Head of caudate nucleus (tissue), 42 donors: ENCODE measurements at regions not wholly inside any gene's neighbourhood (a gene's known extent, or its start where the extent isn't known, plus 50 kb on each side); places are given as distances from the start of the nearest gene placed in this dataset.
"Not testable (repeated sequence)": the region's sequence is repeated elsewhere in the genome, so short reads cannot be mapped to it uniquely, and the experiment has no call there.

Experiments
- DNase-seq, 42 donors: peaks; one replicate each; pipeline versions ENCODE4 v3.0.0 to v3.0.0-alpha.2; 2020 to 2021; ENCODE audit warnings: mixed read lengths in 7 of 42
- intact Hi-C: fragments of 100-400 bp; cut with DNase I; formaldehyde crosslinking; loops from one replicate; pipeline ENCODE4 v1.15.0; 2022

GRCh38 chr14:103228076-103228806 is 105.0 kb downstream of the TNFAIP2 start:
- DNase-seq: no peak
- intact Hi-C loops: no loop called here

DNA sequence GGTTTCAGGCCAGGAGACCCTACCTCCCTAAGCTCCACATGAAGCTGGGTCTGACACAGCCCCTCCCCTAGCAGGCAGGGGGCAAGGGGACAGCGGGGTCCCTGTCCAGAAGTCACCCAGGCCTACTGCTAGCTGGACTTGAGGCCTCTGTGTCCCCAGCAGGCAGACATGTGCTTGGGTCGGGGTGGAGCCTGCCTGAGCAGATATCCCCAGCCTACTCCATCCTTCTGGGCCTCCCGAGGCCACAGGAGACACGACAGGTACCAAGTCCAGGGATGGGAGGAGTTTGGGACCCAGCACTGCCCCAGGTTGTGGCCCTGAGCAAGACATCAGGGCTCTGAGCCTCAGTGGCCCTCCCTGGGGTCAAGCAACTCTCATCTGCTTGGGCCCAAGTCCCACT is 105.2 kb upstream of the EIF5 start:
- intact Hi-C loops: no loop called here
- DNase-seq: no peak

- DNase-seq: no peak
- intact Hi-C loops: no loop called here
These were observed 104.0 kb upstream of the EIF5 start for GRCh38 chr14:103230021-103230420.

GRCh38 chr14:103230658-103231334 is 103.2 kb upstream of the EIF5 start:
- intact Hi-C loops: no loop called here

DNA sequence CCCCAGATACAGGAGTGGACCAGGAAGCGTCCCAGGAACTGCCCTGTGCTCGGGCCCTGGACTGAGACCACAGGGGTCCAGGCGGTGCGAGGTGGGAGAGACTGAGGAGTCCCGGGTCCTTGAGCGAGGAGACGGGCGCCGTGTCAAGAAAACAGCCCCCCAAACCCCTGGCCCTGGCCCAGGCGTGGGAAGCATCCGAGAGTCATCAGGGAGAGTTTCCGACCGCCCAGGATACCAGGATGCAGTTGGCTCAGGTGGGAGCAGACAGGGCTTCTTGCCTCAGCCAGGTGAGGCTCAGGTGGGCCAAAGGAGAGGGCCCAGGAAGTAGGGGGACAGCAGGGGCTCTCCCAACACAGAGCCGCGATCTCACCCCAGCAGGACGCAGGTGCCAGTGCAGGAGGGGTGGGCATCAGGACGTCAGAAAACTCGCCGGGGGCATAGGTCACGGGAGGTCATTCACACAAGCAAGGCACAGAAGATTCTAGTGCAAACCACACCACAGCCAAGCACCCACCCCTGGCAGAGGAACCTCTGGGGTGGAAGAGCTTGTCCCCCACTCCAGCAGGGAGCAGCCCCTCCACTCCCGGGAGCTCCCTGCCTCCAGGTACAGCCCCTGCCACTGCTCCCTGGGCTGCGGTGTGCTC is 102.5 kb upstream of the EIF5 start:
- intact Hi-C loops: no loop called here
- DNase-seq: no peak

More at GRCh38 chr14:103230658-103231334, 103.2 kb upstream of the EIF5 start:
- peak in 1 of 42 donors; percentile 6 for DNase-seq

- DNase-seq: no peak
- intact Hi-C loops: no loop called here
These were observed 101.8 kb upstream of the EIF5 start for GRCh38 chr14:103232031-103232808.

DNA sequence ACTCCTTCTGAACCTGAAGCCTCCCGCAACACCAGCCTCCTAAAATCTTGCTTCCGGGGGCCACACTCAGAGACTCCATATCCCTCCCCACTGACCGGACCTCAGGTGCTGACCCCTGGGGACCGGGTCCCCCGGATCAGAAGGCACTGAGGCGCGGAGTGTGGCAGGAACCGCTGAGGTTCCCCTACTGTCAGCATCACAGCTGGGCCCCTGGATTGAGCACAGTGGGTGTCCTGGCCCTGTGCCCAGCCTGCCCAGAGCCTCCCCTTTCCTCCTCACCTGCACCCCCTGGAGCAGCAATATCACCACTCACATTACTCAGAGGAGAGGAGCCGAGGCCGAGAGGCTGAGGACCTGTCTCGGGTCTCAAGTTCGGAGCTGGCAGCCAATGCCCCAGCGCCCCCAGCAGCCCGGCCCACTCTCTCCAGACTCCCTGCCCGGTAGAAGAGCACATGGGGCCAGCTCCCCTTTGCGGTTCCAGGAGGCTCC is 101.2 kb upstream of the EIF5 start:
- intact Hi-C loops: no loop called here
- no peak for DNase-seq

DNA sequence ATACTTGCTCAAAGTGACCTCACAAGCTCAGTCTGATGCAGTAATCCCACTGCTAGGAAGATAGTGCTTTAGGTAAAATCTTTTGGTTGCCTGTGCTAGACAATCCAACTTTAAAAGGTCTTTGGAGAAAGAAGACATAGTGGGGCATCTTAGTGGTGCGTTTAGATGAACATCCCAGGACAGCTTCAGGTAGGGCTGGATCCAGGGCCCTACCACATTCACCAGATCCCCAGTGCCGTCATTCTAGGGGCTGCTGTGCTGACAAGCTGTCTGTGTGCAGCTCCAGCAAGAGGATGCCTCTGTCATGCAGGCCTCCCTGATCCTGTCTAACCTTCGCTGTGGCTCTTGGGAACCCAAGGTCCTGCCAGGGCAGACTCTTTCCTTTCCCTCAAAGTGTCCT is 100.7 kb upstream of the EIF5 start:
- intact Hi-C loops: no loop called here
- DNase-seq: no peak

- intact Hi-C loops, DNase-seq: not testable (repeated sequence)
These were observed 99.2 kb upstream of the EIF5 start for GRCh38 chr14:103234826-103235225.

GRCh38 chr14:103235506-103235905 is 98.5 kb upstream of the EIF5 start:
- intact Hi-C loops, DNase-seq: not testable (repeated sequence)

DNA sequence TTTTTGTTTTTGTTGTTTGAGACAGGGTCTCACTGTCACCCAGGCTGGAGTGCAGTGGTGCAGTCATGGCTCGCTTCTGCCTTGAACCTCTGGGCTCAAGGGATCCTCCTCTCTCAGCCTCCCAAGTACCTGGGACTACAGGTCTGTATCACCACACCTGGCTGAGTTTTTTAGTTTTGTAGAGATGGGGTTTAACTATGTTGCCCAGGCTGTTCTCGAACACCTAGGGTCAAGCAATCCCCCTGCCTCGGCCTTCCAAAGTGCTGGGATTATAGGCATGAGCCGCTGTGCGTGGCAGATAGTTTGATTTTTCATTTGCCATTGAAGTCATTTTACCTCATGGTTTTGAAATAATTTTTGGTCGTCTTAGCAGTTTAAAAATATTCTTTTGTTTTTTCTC is 94.3 kb upstream of the EIF5 start:
- no peak for DNase-seq
- intact Hi-C loops: no loop called here

DNA sequence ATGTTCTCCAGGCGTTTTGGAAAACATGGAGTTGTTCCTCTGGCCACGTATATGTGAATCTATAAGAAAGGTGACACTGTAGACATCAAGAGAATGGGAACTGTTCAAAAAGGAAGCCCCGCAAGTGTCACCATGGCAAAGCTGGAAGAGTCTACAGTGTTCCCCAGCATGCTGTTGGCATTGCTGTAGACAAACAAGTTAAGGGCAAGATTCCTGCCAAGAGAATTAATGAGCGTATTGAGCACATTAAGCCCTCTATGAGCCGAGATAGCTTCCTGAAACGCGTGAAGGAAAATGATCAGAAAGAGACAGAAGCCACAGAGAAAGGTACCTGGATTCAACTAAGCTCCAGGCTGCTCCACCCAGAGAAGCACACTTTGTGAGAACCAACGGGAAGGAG is 92.5 kb upstream of the EIF5 start:
- DNase-seq: peak in 1 of 42 donors; percentile 3
- intact Hi-C loops: no loop called here

DNA sequence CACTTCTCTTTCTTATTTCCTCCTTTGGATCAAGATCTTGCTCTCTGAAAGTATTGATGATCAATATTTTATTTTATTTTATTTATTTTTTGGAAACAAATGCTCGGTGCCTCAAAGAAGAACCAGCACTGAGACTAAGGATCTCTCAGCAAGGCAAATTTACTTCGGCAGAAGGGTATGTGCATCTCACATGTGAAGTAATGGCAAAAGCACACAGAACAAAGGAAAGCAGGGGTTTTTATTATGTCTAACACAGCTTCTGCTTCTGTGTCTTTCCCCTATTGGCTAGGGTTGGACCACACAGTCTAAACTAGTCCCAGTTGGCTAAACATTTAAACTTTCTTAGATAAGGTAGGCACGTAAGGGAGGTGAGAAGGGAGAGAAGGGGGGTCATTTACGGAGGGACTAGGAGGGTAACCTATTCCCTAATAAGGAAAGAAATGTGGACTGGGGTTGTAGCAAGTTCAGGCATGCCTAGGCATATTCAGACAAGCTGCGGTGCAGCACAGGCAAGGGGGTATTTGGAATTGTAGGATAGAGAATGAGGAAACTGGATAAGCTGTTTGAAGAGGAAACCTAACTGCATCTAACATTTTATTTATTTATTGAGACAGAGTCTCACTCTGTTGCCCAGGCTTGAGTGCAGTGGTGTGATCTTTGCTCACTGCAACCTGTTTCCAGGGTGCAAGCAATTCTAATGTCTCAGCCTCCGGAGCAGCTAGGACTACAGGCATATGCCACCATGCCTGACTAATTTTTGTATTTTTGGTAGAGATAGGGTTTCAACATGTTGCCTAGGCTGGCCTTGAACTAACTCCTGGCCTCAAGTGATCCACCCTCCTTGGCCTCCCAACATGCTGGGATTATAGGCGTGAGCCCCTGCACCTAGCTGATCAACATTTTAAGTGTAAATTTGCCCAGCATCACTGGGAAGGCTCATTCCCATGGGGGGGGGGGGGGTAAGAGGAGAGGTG is 90.0 kb upstream of the EIF5 start:
- intact Hi-C loops: no loop called here
- DNase-seq: no peak

DNA sequence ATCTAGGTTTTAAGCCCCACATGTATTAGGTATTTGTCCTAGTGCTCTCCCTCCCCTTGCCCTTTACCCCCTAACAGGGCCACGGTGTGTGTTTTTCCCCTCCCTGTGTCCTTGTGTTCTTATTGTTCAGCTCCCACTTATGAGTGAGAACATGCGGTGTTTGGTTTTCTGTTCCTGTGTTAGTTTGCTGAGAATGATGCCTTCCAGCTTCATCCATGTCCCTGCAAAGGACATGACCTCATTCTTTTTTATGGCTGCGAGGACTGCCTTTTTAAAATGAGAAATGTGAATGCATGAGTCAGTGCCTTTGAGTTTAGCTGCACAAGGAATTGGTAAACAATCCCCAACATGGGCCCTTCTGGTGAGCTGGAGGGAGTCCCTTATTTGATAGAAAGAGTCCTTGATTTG is 88.4 kb upstream of the EIF5 start:
- DNase-seq, intact Hi-C loops: not testable (repeated sequence)

- DNase-seq: no peak
- intact Hi-C loops: no loop called here
These were observed 88.0 kb upstream of the EIF5 start for GRCh38 chr14:103246070-103246469.

- intact Hi-C loops: no loop called here
- DNase-seq: no peak
These were observed 86.8 kb upstream of the EIF5 start for GRCh38 chr14:103247169-103247606.

GRCh38 chr14:103250181-103250580 is 83.9 kb upstream of the EIF5 start:
- intact Hi-C loops: no loop called here
- DNase-seq: no peak

GRCh38 chr14:103250874-103251273 is 83.2 kb upstream of the EIF5 start:
- intact Hi-C loops: no loop called here
- DNase-seq: no peak
